ENCODE measurements at regions not wholly inside any gene's neighbourhood (a gene's known extent, or its start where the extent isn't known, plus 50 kb on each side); places are given as distances from the start of the nearest gene placed in this dataset.

DNA sequence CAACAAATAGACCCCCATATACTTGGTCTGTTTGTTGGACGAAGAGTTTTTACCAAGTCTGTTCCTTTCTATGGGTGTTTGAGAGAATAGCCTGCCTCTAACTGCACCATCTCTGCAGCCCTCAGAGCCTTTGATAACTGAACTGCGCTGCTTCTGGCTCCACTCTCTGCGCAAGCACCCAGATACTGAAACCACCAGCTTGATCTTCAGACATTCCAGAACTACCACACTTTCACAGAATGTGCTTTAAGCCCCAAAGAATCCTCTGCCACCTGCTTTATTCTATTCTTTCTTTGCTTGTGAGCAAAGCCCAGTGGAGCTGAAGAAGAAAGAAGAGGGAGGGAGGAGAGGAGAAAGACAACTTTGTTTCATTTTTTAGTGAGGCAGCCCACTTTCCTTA lies 380.7 kb downstream of the BCL11A start:
- Histone ChIP-seq H3K4me1 (ENCODE audit: insufficient read depth, insufficient read length) (no peaks in the 10 kb centered on the region), H3K4me3 (ENCODE audit: insufficient read length, low read depth) (no peak overlapping the region), H3K9ac (ENCODE audit: insufficient read length, low read depth) (no peak overlapping the region), H3K9me3 (ENCODE audit: insufficient read depth, low read length) (no peaks in the 10 kb centered on the region), H3K36me3 (ENCODE audit: insufficient read depth, insufficient read length, low read length) (no peaks in the 10 kb centered on the region), H3K27me3 (ENCODE audit: insufficient read depth, insufficient read length) (no peaks in the 10 kb centered on the region)
- DNase-seq (ENCODE audit: low read depth, low spot score): no peak
- TF ChIP-seq SUZ12 (IDR thresholded peaks at IDR 0.05; ENCODE audit: extremely low read depth, insufficient read depth, insufficient read length) (no peak), ZNF274 (IDR thresholded peaks at IDR 0.05; ENCODE audit: low read depth, low read length) (no peak), YY1 (IDR thresholded peaks at IDR 0.05; ENCODE audit: insufficient read depth, insufficient read length) (no peak)

- TF ChIP-seq SUZ12 (IDR thresholded peaks at IDR 0.05; ENCODE audit: extremely low read depth, insufficient read depth, insufficient read length) (no peak), YY1 (IDR thresholded peaks at IDR 0.05; ENCODE audit: insufficient read depth, insufficient read length) (no peak)
- no peak for DNase-seq (ENCODE audit: low read depth, low spot score)
- Histone ChIP-seq H3K27me3 (ENCODE audit: insufficient read depth, insufficient read length) (no peaks in the 10 kb centered on the region), H3K36me3 (ENCODE audit: insufficient read depth, insufficient read length, low read length) (no peaks in the 10 kb centered on the region), H3K4me1 (ENCODE audit: insufficient read depth, insufficient read length) (no peaks in the 10 kb centered on the region), H3K4me3 (ENCODE audit: insufficient read length, low read depth) (no peak overlapping the region), H3K9ac (ENCODE audit: insufficient read length, low read depth) (no peak overlapping the region), H3K9me3 (ENCODE audit: insufficient read depth, low read length) (no peaks in the 10 kb centered on the region)
Measured at GRCh38 chr2:60170272-60170671, 383.2 kb downstream of the BCL11A start.

GRCh38 chr2:60168247-60168646 lies 385.2 kb downstream of the BCL11A start:
- Histone ChIP-seq H3K9me3 (ENCODE audit: insufficient read depth, low read length) (no peaks in the 10 kb centered on the region), H3K4me1 (ENCODE audit: insufficient read depth, insufficient read length) (peaks cover 2% of the 10 kb centered on the region), H3K9ac (ENCODE audit: insufficient read length, low read depth) (no peak overlapping the region), H3K4me3 (ENCODE audit: insufficient read length, low read depth) (no peak overlapping the region), H3K27me3 (ENCODE audit: insufficient read depth, insufficient read length) (no peaks in the 10 kb centered on the region), H3K36me3 (ENCODE audit: insufficient read depth, insufficient read length, low read length) (no peaks in the 10 kb centered on the region)
- no peak for DNase-seq (ENCODE audit: low read depth, low spot score)
- no peak for TF ChIP-seq ZNF274 (IDR thresholded peaks at IDR 0.05; ENCODE audit: low read depth, low read length)
- TF ChIP-seq SUZ12 (IDR thresholded peaks at IDR 0.05; ENCODE audit: extremely low read depth, insufficient read depth, insufficient read length): no peak
- TF ChIP-seq YY1 (IDR thresholded peaks at IDR 0.05; ENCODE audit: insufficient read depth, insufficient read length): no peak

DNA sequence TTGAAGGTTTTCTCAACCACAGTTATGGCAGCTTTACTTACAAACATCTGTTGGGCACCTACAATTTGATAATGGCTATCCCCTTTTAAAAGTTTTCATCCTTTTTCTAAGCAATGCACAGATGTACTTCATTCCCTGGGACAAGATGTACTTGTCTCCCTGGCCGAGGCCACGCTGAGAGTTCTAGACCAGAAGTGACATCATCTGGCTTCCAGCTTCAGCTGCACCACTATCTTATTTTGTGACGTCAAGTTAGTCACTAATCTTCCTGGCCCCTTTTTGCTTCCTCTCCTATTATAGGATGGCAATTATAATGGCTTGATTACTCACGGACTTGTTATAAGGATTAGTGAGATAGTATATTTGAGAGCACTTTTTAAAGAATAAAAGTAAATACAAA lies 386.4 kb downstream of the BCL11A start:
- Histone ChIP-seq H3K27me3 (ENCODE audit: insufficient read depth, insufficient read length) (no peaks in the 10 kb centered on the region), H3K4me3 (ENCODE audit: insufficient read length, low read depth) (no peak overlapping the region), H3K9ac (ENCODE audit: insufficient read length, low read depth) (no peak overlapping the region), H3K36me3 (ENCODE audit: insufficient read depth, insufficient read length, low read length) (no peaks in the 10 kb centered on the region), H3K4me1 (ENCODE audit: insufficient read depth, insufficient read length) (peaks cover 2% of the 10 kb centered on the region), H3K9me3 (ENCODE audit: insufficient read depth, low read length) (no peaks in the 10 kb centered on the region)
- no peak for DNase-seq (ENCODE audit: low read depth, low spot score)
- TF ChIP-seq YY1 (IDR thresholded peaks at IDR 0.05; ENCODE audit: insufficient read depth, insufficient read length) (no peak), ZNF274 (IDR thresholded peaks at IDR 0.05; ENCODE audit: low read depth, low read length) (no peak), SUZ12 (IDR thresholded peaks at IDR 0.05; ENCODE audit: extremely low read depth, insufficient read depth, insufficient read length) (no peak)

- DNase-seq (ENCODE audit: low read depth, low spot score): no peak
- H3K4me1 ChIP-seq (ENCODE audit: insufficient read depth, insufficient read length): peaks cover 2% of the 10 kb centered on the region
- H3K9me3 ChIP-seq (ENCODE audit: insufficient read depth, low read length): no peaks in the 10 kb centered on the region
- H3K27me3 ChIP-seq (ENCODE audit: insufficient read depth, insufficient read length): no peaks in the 10 kb centered on the region
- TF ChIP-seq SUZ12 (IDR thresholded peaks at IDR 0.05; ENCODE audit: extremely low read depth, insufficient read depth, insufficient read length): no peak
- no peak for TF ChIP-seq YY1 (IDR thresholded peaks at IDR 0.05; ENCODE audit: insufficient read depth, insufficient read length)
- no peak for TF ChIP-seq ZNF274 (IDR thresholded peaks at IDR 0.05; ENCODE audit: low read depth, low read length)
- no peak overlapping the region for H3K9ac ChIP-seq (ENCODE audit: insufficient read length, low read depth)
- H3K36me3 ChIP-seq (ENCODE audit: insufficient read depth, insufficient read length, low read length): no peaks in the 10 kb centered on the region
- H3K4me3 ChIP-seq (ENCODE audit: insufficient read length, low read depth): no peak overlapping the region
Measured at GRCh38 chr2:60163691-60164090, 389.8 kb downstream of the BCL11A start.

GRCh38 chr2:60159519-60159918 lies 393.9 kb downstream of the BCL11A start:
- Histone ChIP-seq H3K27me3 (ENCODE audit: insufficient read depth, insufficient read length) (no peaks in the 10 kb centered on the region), H3K36me3 (ENCODE audit: insufficient read depth, insufficient read length, low read length) (no peaks in the 10 kb centered on the region), H3K9me3 (ENCODE audit: insufficient read depth, low read length) (no peaks in the 10 kb centered on the region), H3K9ac (ENCODE audit: insufficient read length, low read depth) (no peak overlapping the region), H3K4me1 (ENCODE audit: insufficient read depth, insufficient read length) (no peaks in the 10 kb centered on the region), H3K4me3 (ENCODE audit: insufficient read length, low read depth) (no peak overlapping the region)
- TF ChIP-seq ZNF274 (IDR thresholded peaks at IDR 0.05; ENCODE audit: low read depth, low read length) (no peak), YY1 (IDR thresholded peaks at IDR 0.05; ENCODE audit: insufficient read depth, insufficient read length) (no peak), SUZ12 (IDR thresholded peaks at IDR 0.05; ENCODE audit: extremely low read depth, insufficient read depth, insufficient read length) (no peak)
- no peak for DNase-seq (ENCODE audit: low read depth, low spot score)

GRCh38 chr2:60158262-60158661 lies 395.2 kb downstream of the BCL11A start:
- Histone ChIP-seq H3K36me3 (ENCODE audit: insufficient read depth, insufficient read length, low read length) (no peaks in the 10 kb centered on the region), H3K27me3 (ENCODE audit: insufficient read depth, insufficient read length) (no peaks in the 10 kb centered on the region), H3K4me3 (ENCODE audit: insufficient read length, low read depth) (no peak overlapping the region), H3K9ac (ENCODE audit: insufficient read length, low read depth) (no peak overlapping the region), H3K4me1 (ENCODE audit: insufficient read depth, insufficient read length) (no peaks in the 10 kb centered on the region), H3K9me3 (ENCODE audit: insufficient read depth, low read length) (0 out of 2 replicates have a peak, but pooled peaks cover 1% of the 10 kb centered on the region)
- TF ChIP-seq YY1 (IDR thresholded peaks at IDR 0.05; ENCODE audit: insufficient read depth, insufficient read length): no peak
- TF ChIP-seq ZNF274 (IDR thresholded peaks at IDR 0.05; ENCODE audit: low read depth, low read length): no peak
- TF ChIP-seq SUZ12 (IDR thresholded peaks at IDR 0.05; ENCODE audit: extremely low read depth, insufficient read depth, insufficient read length): no peak
- no peak for DNase-seq (ENCODE audit: low read depth, low spot score)

- Histone ChIP-seq H3K4me1 (ENCODE audit: insufficient read depth, insufficient read length) (no peaks in the 10 kb centered on the region), H3K9ac (ENCODE audit: insufficient read length, low read depth) (no peak overlapping the region), H3K27me3 (ENCODE audit: insufficient read depth, insufficient read length) (no peaks in the 10 kb centered on the region), H3K4me3 (ENCODE audit: insufficient read length, low read depth) (no peak overlapping the region), H3K36me3 (ENCODE audit: insufficient read depth, insufficient read length, low read length) (no peaks in the 10 kb centered on the region), H3K9me3 (ENCODE audit: insufficient read depth, low read length) (peaks cover 11% of the 10 kb centered on the region)
- TF ChIP-seq ZNF274 (IDR thresholded peaks at IDR 0.05; ENCODE audit: low read depth, low read length) (no peak), YY1 (IDR thresholded peaks at IDR 0.05; ENCODE audit: insufficient read depth, insufficient read length) (no peak), SUZ12 (IDR thresholded peaks at IDR 0.05; ENCODE audit: extremely low read depth, insufficient read depth, insufficient read length) (no peak)
- DNase-seq (ENCODE audit: low read depth, low spot score): no peak
Measured at GRCh38 chr2:60157283-60157682, 396.2 kb downstream of the BCL11A start.
